ENCODE measurements at regions not wholly inside any gene's neighbourhood (a gene's known extent, or its start where the extent isn't known, plus 50 kb on each side); places are given as distances from the start of the nearest gene placed in this dataset.
"Not testable (repeated sequence)": the region's sequence is repeated elsewhere in the genome, so short reads cannot be mapped to it uniquely, and the experiment has no call there.

DNA sequence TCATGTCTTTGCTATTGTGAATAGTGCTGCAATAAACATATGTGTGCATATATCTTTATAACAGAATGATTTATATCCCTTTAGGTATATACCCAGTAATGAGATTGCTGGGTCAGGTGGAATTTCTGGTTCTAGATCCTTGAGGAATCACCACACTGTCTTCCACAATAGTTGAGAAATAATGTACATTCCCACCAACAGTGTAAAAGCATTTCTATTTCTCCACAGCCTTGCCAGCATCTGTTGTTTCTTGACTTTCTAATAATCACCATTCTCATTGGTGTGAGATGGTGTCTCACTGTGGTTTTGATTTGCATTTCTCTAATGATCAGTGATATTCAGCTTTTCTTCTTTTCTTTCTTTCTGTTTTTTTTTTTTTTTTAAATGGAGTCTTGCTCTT lies 51.7 kb upstream of the RBFOX2 start:
- not testable (repeated sequence) for H2AK5ac ChIP-seq (ENCODE audit: low read depth, low read length); H3K9ac ChIP-seq (ENCODE audit: low read depth, low read length, poor library complexity); H3K4me3 ChIP-seq (ENCODE audit: low read length in 2 of 2); DNase-seq (ENCODE audit: low spot score); H3K4me2 ChIP-seq (ENCODE audit: insufficient read depth, low read length, poor library complexity, severe bottlenecking); H2BK15ac ChIP-seq (ENCODE audit: low read length); H3K27me3 ChIP-seq (ENCODE audit: control insufficient read depth in 3 of 3, insufficient read depth in 3 of 3, low read depth in 1 of 3, low read length in 3 of 3); H4K91ac ChIP-seq (ENCODE audit: low read depth, low read length, poor library complexity); H2AFZ ChIP-seq (ENCODE audit: low read length); H2BK120ac ChIP-seq (ENCODE audit: low read depth, low read length); H3K9me3 ChIP-seq (replicated peaks in 1 of 2; ENCODE audit: control insufficient read depth in 2 of 2, insufficient read depth in 1 of 2, low read depth in 1 of 2, low read length in 2 of 2); H3K4ac ChIP-seq (ENCODE audit: low read length); H3K27ac ChIP-seq (replicated peaks; ENCODE audit: low read length); H3K18ac ChIP-seq (ENCODE audit: low read length); H3K36me3 ChIP-seq (replicated peaks in 1 of 2; ENCODE audit: control insufficient read depth in 2 of 2, insufficient read depth in 2 of 2, low read length in 2 of 2); H4K8ac ChIP-seq (ENCODE audit: low read depth, low read length); H3K14ac ChIP-seq (ENCODE audit: low read length); H2BK12ac ChIP-seq (ENCODE audit: low read length); H3K4me1 ChIP-seq (ENCODE audit: control insufficient read depth in 2 of 2, insufficient read depth in 1 of 2, low read depth in 1 of 2, low read length in 2 of 2); H2BK5ac ChIP-seq (ENCODE audit: low read length); H3K79me1 ChIP-seq (ENCODE audit: low read depth, low read length); H3K23ac ChIP-seq (ENCODE audit: low read depth, low read length, poor library complexity)

- no peak overlapping the region for H3K4me2 ChIP-seq (ENCODE audit: insufficient read depth, low read length, poor library complexity, severe bottlenecking)
- no peaks in the 10 kb centered on the region for H3K27me3 ChIP-seq (ENCODE audit: control insufficient read depth in 3 of 3, insufficient read depth in 3 of 3, low read depth in 1 of 3, low read length in 3 of 3)
- H2BK5ac ChIP-seq (ENCODE audit: low read length): no peak overlapping the region
- H3K4ac ChIP-seq (ENCODE audit: low read length): no peak overlapping the region
- no peak overlapping the region for H2BK12ac ChIP-seq (ENCODE audit: low read length)
- H2AFZ ChIP-seq (ENCODE audit: low read length): no peak overlapping the region
- no peak overlapping the region for H3K18ac ChIP-seq (ENCODE audit: low read length)
- H3K9ac ChIP-seq (ENCODE audit: low read depth, low read length, poor library complexity): no peak overlapping the region
- H4K91ac ChIP-seq (ENCODE audit: low read depth, low read length, poor library complexity): no peak overlapping the region
- H2BK15ac ChIP-seq (ENCODE audit: low read length): no peak overlapping the region
- no peak overlapping the region for H4K8ac ChIP-seq (ENCODE audit: low read depth, low read length)
- 100% methylated on average over 1 of the region's 2 CpGs; no CpG with 5 or more reads in 1 of the 2 donors for WGBS, 2 donors (ENCODE audit: extremely low coverage in 2 of 2, insufficient read length in 2 of 2, insufficient replicate concordance in 1 of 2)
- DNase-seq (ENCODE audit: low spot score): no peak
- H3K23ac ChIP-seq (ENCODE audit: low read depth, low read length, poor library complexity): no peak overlapping the region
- no peak overlapping the region for H3K14ac ChIP-seq (ENCODE audit: low read length)
- H3K79me1 ChIP-seq (ENCODE audit: low read depth, low read length): no peaks in the 10 kb centered on the region
- no peaks in the 10 kb centered on the region for H3K9me3 ChIP-seq (replicated peaks in 1 of 2; ENCODE audit: control insufficient read depth in 2 of 2, insufficient read depth in 1 of 2, low read depth in 1 of 2, low read length in 2 of 2)
- H2AK5ac ChIP-seq (ENCODE audit: low read depth, low read length): no peak overlapping the region
- H3K27ac ChIP-seq (replicated peaks; ENCODE audit: low read length): no peak overlapping the region
- H2BK120ac ChIP-seq (ENCODE audit: low read depth, low read length): no peak overlapping the region
- no peak overlapping the region for H3K4me3 ChIP-seq (ENCODE audit: low read length in 2 of 2)
- no peaks in the 10 kb centered on the region for H3K36me3 ChIP-seq (replicated peaks in 1 of 2; ENCODE audit: control insufficient read depth in 2 of 2, insufficient read depth in 2 of 2, low read length in 2 of 2)
- H3K4me1 ChIP-seq (ENCODE audit: control insufficient read depth in 2 of 2, insufficient read depth in 1 of 2, low read depth in 1 of 2, low read length in 2 of 2): no peaks in the 10 kb centered on the region
Measured at GRCh38 chr22:36079041-36079440, 50.4 kb upstream of the RBFOX2 start.

Data from neuronal stem cell (in vitro differentiated cells).